ENCODE measurements at regions not wholly inside any gene's neighbourhood (a gene's known extent, or its start where the extent isn't known, plus 50 kb on each side); places are given as distances from the start of the nearest gene placed in this dataset.
"Not testable (repeated sequence)": the region's sequence is repeated elsewhere in the genome, so short reads cannot be mapped to it uniquely, and the experiment has no call there.

DNA sequence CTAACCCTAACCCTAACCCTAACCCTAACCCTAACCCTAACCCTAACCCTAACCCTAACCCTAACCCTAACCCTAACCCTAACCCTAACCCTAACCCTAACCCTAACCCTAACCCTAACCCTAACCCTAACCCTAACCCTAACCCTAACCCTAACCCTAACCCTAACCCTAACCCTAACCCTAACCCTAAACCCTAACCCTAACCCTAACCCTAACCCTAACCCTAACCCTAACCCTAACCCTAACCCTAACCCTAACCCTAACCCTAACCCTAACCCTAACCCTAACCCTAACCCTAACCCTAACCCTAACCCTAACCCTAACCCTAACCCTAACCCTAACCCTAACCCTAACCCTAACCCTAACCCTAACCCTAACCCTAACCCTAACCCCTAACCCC is 80.6 kb upstream of the PLEKHG4B start:
- not testable (repeated sequence) for H3K27ac Mint-ChIP-seq; H3K36me3 Mint-ChIP-seq (ENCODE audit: low read depth); H3K27me3 Mint-ChIP-seq; H3K9me3 ChIP-seq (ENCODE audit: control insufficient read depth, low read length, poor library complexity, severe bottlenecking); H3K4me1 Mint-ChIP-seq; H3K4me3 Mint-ChIP-seq; ATAC-seq
- peak in 1 of 3 donors; percentile 12 for DNase-seq

DNA sequence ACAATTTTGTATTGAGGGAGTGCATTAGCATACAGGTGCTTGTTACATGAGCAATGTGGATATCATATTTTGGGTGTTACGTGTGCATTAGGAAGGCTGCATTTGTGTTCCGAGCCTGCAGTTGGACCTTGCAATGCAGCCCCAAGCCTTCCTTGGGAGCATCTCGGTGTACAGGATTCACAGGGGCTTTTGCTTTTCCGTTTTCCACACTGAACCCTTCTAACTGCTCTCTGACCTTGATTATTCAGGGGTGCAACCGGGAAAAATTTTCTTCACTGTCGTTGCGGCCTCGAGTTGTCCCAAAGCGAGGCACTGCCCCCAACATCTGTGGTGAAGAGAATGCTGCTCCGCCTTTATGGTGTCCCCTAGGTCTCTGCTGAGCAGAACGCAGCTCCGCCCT is 80.1 kb upstream of the PLEKHG4B start:
- Mint-ChIP-seq H3K4me1 (no peaks in the 10 kb centered on the region), H3K4me3 (no peak overlapping the region), H3K27me3 (peaks cover 7% of the 10 kb centered on the region), H3K36me3 (ENCODE audit: low read depth) (no peaks in the 10 kb centered on the region), H3K27ac (no peak overlapping the region)
- ATAC-seq (no peak), DNase-seq (no peak)
- no peaks in the 10 kb centered on the region for H3K9me3 ChIP-seq (ENCODE audit: control insufficient read depth, low read length, poor library complexity, severe bottlenecking)

DNA sequence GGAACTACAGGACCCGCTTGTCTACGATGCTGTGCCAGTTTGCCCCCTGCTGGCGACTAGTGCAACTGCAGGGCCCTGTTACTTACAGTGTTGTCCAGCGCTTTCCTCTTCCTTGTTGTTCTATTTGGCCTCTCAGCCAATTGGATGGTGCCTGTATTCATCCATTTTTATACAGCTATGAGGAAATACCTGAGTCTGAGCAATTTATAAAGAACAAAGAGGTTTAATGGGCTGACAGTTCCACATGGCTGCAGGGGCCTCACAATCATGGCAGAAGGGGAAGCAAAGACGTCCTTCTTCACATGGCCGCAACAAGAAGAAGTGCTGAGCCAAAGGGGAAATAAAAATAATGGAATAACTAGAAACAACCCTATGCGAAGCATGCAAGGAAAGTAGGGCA is 78.7 kb upstream of the PLEKHG4B start:
- H3K9me3 ChIP-seq (ENCODE audit: control insufficient read depth, low read length, poor library complexity, severe bottlenecking): no peaks in the 10 kb centered on the region
- peaks cover 7% of the 10 kb centered on the region for H3K27me3 Mint-ChIP-seq
- DNase-seq (no peak), ATAC-seq (no peak)
- no peak overlapping the region for H3K27ac Mint-ChIP-seq
- no peak overlapping the region for H3K4me3 Mint-ChIP-seq
- no peaks in the 10 kb centered on the region for H3K36me3 Mint-ChIP-seq (ENCODE audit: low read depth)
- no peaks in the 10 kb centered on the region for H3K4me1 Mint-ChIP-seq

DNA sequence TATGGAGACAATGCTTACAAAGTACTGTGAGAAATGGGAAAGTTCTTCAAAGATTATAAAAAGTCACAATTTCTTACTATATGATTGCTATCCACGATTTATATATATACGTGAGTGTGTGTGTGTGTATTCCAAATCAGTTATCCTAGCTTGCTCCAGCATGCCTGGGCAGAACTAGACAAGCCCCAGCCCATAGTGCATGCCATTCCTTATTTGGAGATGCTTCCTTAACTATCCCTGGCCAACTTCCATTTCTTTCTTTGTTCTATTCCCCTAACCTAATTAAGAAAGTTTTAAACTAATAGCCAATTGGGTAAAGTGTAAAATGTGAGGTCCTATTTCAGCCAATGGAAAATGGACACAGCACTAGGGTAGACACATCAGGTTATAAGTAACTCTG is 77.3 kb upstream of the PLEKHG4B start:
- not testable (repeated sequence) for DNase-seq; ATAC-seq; H3K9me3 ChIP-seq (ENCODE audit: control insufficient read depth, low read length, poor library complexity, severe bottlenecking); H3K4me1 Mint-ChIP-seq; H3K36me3 Mint-ChIP-seq (ENCODE audit: low read depth); H3K27ac Mint-ChIP-seq; H3K4me3 Mint-ChIP-seq
- H3K27me3 Mint-ChIP-seq: peaks cover 12% of the 10 kb centered on the region

DNA sequence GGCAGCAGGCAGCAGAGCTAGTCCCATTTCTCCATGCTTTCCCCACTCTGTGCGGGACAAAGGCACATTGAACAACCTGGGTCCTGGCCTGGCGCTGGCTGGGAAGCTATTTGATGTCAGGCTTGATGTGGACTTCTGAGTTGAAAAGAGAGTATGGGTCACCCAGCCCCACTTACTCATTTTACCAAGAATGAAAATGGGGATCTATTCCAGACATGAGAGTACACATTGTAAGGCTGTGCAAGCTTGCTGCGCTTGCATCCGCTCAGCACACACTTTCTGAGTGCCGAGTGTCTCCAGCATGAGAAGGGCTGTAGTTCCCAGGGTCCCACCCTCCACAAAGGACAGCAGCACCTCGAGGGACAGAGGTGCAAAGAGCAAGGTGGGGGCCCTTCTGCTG is 71.7 kb upstream of the PLEKHG4B start:
- ATAC-seq; DNase-seq; H3K27ac Mint-ChIP-seq; H3K4me1 Mint-ChIP-seq; H3K9me3 ChIP-seq (ENCODE audit: control insufficient read depth, low read length, poor library complexity, severe bottlenecking); H3K4me3 Mint-ChIP-seq; H3K36me3 Mint-ChIP-seq (ENCODE audit: low read depth): not testable (repeated sequence)
- H3K27me3 Mint-ChIP-seq: peaks cover 44% of the 10 kb centered on the region

DNA sequence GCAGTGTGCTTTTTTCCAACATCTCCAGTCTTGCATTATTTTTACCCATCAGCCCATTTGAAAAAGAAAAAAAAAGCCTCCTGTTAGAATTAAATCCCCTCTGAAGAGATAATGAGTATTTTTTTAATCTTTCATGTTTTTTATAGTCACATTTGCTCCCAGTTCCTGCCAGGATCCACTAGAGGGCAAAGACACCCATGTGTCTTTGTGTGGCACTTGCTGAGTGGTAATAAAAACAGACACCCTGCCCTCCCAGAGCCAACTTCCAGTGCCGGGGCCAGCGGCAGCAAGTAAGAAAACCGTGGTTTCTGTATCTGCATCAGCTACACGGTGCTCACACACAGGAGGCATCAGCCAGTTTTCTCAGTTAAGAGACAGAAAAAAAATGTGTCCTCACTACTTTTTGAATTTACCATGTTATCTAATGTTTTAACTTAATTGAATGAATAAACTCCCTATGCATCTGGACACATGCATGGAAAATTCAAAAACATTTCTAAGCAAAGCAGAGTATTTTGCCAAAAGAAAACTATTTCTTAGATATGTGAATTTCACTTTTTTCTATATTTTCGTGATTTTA is 70.2 kb upstream of the PLEKHG4B start:
- no peak for ATAC-seq
- Mint-ChIP-seq H3K36me3 (ENCODE audit: low read depth) (no peaks in the 10 kb centered on the region), H3K27ac (no peak overlapping the region), H3K4me1 (no peaks in the 10 kb centered on the region), H3K4me3 (no peak overlapping the region), H3K27me3 (peaks cover 37% of the 10 kb centered on the region)
- no peak for DNase-seq
- no peaks in the 10 kb centered on the region for H3K9me3 ChIP-seq (ENCODE audit: control insufficient read depth, low read length, poor library complexity, severe bottlenecking)

DNA sequence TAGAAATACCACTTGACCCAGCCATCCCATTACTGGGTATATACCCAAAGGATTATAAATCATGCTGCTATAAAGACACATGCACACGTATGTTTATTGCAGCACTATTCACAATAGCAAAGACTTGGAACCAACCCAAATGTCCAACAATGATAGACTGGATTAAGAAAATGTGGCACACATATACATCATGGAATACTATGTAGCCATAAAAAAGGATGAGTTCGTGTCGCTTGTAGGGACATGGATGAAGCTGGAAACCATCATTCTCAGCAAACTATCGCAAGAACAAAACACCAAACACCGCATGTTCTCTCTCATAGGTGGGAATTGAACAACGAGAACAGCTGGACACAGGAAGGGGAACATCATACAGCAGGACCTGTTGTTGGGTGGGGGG is 68.1 kb upstream of the PLEKHG4B start:
- not testable (repeated sequence) for DNase-seq; H3K36me3 Mint-ChIP-seq (ENCODE audit: low read depth); H3K4me3 Mint-ChIP-seq; H3K9me3 ChIP-seq (ENCODE audit: control insufficient read depth, low read length, poor library complexity, severe bottlenecking); H3K4me1 Mint-ChIP-seq; ATAC-seq; H3K27ac Mint-ChIP-seq
- H3K27me3 Mint-ChIP-seq: peaks cover 43% of the 10 kb centered on the region

DNA sequence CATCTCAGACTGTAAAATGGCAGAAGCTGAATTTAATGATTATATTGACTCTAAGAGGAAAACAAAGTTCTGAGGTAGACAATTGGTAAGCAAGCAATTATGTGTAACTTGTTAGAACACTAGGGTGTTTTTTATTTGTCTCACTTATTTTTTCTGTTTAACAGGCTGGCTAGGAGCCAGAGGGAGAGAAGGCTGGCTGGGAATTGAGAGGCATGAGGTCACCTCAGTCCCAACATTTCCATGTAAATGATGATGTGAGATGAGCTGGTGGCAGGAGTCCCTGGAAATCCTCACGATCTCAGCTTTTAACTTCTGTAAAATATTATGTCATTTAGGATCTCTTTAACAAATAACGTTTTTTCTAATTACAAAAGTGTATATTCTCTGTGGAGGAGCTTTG is 66.9 kb upstream of the PLEKHG4B start:
- peaks cover 38% of the 10 kb centered on the region for H3K27me3 Mint-ChIP-seq
- H3K4me1 Mint-ChIP-seq: not testable (repeated sequence)

DNA sequence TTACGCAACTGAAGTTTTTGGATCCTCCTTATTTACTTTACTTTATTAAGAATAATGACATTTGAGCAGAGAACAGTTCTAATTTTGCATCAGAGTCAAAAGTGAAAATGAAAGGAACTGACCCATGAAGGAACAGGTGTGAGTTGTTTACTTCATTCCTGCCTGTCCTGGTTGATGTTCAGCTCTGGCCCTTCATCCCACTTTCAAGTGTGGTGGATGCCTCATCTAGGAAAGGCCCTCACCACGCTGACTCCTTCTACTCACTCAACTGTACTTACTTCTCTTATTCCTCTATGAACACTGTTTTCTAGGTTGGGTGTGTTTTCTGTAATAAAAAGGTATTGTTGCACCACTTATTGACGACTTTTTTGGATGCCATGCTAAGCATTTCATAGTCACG is 61.8 kb upstream of the PLEKHG4B start:
- DNase-seq (no peak), ATAC-seq (no peak)
- no peaks in the 10 kb centered on the region for H3K36me3 Mint-ChIP-seq (ENCODE audit: low read depth)
- no peak overlapping the region for H3K27ac Mint-ChIP-seq
- H3K9me3 ChIP-seq (ENCODE audit: control insufficient read depth, low read length, poor library complexity, severe bottlenecking): peaks cover 5% of the 10 kb centered on the region
- H3K4me1 Mint-ChIP-seq: peaks cover 2% of the 10 kb centered on the region
- peak overlapping the region; percentile 0 for H3K4me3 Mint-ChIP-seq
- peaks cover 31% of the 10 kb centered on the region for H3K27me3 Mint-ChIP-seq

More for the DNA sequence above, 66.9 kb upstream of the PLEKHG4B start:
- not testable (repeated sequence) for H3K27ac Mint-ChIP-seq; H3K36me3 Mint-ChIP-seq (ENCODE audit: low read depth); H3K9me3 ChIP-seq (ENCODE audit: control insufficient read depth, low read length, poor library complexity, severe bottlenecking); DNase-seq; H3K4me3 Mint-ChIP-seq; ATAC-seq

DNA sequence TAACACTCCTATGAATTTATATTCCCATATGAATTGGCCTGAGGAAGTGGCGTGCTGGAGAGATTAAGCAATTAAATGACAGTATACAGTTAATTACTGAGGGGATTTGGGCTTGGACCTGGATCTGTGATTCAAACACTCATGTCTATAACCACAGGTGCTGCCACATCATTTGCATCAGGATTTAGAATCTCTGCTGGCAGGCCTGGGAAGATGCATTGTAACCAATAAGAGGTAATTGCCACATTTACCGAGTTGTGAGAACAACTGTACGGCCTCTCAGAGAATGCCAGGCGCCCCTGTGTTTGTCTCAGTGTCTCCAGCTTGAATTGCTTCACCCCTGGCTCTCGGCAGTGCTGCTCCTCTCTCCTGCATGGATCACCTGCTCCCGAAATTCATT is 61.4 kb upstream of the PLEKHG4B start:
- peaks cover 35% of the 10 kb centered on the region for H3K27me3 Mint-ChIP-seq
- H3K4me3 Mint-ChIP-seq: not testable (repeated sequence)

DNA sequence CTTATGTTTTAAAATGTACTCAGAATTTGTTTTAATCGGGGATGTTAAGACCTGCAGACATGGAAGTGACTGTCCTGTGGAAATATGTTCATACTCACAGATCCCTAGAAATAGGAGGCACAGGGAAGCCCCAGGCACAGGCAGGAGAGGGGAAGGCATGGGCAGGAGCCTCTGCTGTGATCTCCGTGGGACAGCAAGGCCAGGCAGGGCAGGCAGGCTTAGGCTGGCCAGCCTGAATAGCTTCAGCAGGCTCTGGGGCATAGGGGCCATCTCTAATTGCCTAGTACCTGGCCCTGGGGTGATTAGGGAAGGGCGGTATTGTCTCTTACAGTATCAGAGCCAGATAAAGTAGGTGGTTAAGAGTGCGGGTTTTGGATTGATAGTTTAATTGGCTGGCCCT is 59.8 kb upstream of the PLEKHG4B start:
- ATAC-seq: no peak
- H3K9me3 ChIP-seq (ENCODE audit: control insufficient read depth, low read length, poor library complexity, severe bottlenecking): peaks cover 5% of the 10 kb centered on the region
- Mint-ChIP-seq H3K27me3 (peaks cover 38% of the 10 kb centered on the region), H3K27ac (no peak overlapping the region), H3K4me1 (peaks cover 2% of the 10 kb centered on the region), H3K36me3 (ENCODE audit: low read depth) (no peaks in the 10 kb centered on the region), H3K4me3 (peak overlapping the region; percentile 63)
- no peak for DNase-seq

More for the DNA sequence above, 61.4 kb upstream of the PLEKHG4B start:
- not testable (repeated sequence) for H3K4me1 Mint-ChIP-seq; ATAC-seq; H3K27ac Mint-ChIP-seq; DNase-seq; H3K36me3 Mint-ChIP-seq (ENCODE audit: low read depth); H3K9me3 ChIP-seq (ENCODE audit: control insufficient read depth, low read length, poor library complexity, severe bottlenecking)

DNA sequence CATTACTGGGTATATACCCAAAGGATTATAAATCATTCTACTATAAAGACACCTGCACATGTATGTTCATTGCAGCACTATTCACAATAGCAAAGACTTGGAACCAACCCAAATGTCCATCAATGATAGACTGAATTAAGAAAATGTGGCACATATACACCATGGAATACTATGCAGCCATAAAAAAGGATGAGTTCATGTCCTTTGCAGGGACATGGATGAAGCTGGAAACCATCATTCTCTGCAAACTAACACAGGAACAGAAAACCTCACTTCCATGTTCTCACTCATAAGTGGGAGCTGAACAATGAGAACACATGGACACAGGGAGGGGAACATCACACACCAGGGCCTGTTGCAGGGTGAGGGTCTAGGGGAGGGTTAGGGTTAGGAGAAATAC is 56.4 kb upstream of the PLEKHG4B start:
- H3K4me3 Mint-ChIP-seq; ATAC-seq; H3K4me1 Mint-ChIP-seq; DNase-seq; H3K27ac Mint-ChIP-seq; H3K9me3 ChIP-seq (ENCODE audit: control insufficient read depth, low read length, poor library complexity, severe bottlenecking); H3K36me3 Mint-ChIP-seq (ENCODE audit: low read depth): not testable (repeated sequence)
- peaks cover 56% of the 10 kb centered on the region for H3K27me3 Mint-ChIP-seq

DNA sequence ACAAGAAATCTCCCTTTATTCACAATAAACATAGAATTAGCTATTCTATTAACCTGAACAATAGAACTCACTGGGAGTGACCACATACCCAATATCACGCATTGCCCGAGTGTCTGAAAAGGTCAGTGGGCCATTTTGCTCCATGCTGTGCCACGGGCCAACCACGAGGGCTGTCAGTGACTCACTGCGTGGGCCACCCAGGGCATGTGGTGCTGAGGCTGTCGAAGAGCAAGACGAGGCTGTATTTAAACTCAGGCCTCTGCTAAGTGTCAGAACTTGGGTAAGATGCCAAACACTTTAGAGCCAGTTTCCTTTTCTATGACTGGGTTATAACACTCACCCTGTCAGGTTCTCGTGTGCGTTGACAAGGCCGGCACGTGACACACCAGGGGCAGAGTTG is 54.8 kb upstream of the PLEKHG4B start:
- H3K9me3 ChIP-seq (ENCODE audit: control insufficient read depth, low read length, poor library complexity, severe bottlenecking); H3K4me1 Mint-ChIP-seq; ATAC-seq; H3K4me3 Mint-ChIP-seq; H3K36me3 Mint-ChIP-seq (ENCODE audit: low read depth); H3K27ac Mint-ChIP-seq; DNase-seq: not testable (repeated sequence)
- H3K27me3 Mint-ChIP-seq: peaks cover 65% of the 10 kb centered on the region

DNA sequence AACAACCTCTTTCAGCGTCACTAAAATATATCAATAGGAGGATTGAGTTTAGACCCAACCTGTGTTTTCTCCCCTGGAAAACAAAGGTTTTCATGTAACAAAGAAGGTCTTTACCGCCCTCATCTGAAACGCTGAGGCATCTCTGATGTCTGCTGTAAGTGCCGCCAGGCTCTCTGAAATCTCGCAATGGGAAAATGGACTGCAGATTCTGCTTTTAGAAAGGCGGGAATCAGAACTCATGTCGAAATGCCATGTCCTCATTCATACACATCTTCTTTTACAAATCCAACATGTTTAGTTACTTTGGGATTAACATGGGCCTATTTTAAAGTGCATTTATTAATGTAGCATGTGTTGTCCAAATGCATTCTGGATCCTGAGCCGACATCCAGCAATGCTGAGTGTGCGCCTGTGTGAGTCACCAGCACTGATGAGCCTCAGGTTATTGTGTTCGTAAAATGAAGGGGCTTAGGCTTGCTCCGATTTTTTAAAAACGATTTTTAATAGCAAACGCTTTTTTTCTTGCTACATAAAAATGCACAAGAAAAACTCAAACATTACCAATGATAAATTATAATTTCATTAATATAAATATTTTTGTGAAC is 51.9 kb upstream of the PLEKHG4B start:
- no peak overlapping the region for H3K4me3 Mint-ChIP-seq
- no peaks in the 10 kb centered on the region for H3K9me3 ChIP-seq (ENCODE audit: control insufficient read depth, low read length, poor library complexity, severe bottlenecking)
- no peaks in the 10 kb centered on the region for H3K36me3 Mint-ChIP-seq (ENCODE audit: low read depth)
- H3K27me3 Mint-ChIP-seq: peaks cover 57% of the 10 kb centered on the region
- no peak for ATAC-seq
- DNase-seq: no peak
- no peaks in the 10 kb centered on the region for H3K4me1 Mint-ChIP-seq
- no peak overlapping the region for H3K27ac Mint-ChIP-seq

Measured in T-helper 17 cell (primary cell).